ENCODE measurements at regions not wholly inside any gene's neighbourhood (a gene's known extent, or its start where the extent isn't known, plus 50 kb on each side); places are given as distances from the start of the nearest gene placed in this dataset.
"Not testable (repeated sequence)": the region's sequence is repeated elsewhere in the genome, so short reads cannot be mapped to it uniquely, and the experiment has no call there.

- Mint-ChIP-seq H3K27ac (no peak overlapping the region), H3K27me3 (peaks cover 17% of the 10 kb centered on the region), H3K4me1 (ENCODE audit: low read depth) (no peaks in the 10 kb centered on the region), H3K9me3 (peaks cover 4% of the 10 kb centered on the region), H3K36me3 (ENCODE audit: low read depth) (no peaks in the 10 kb centered on the region), H3K4me3 (no peak overlapping the region)
- DNase-seq = no peak
Observed at GRCh38 chr2:84300696-84301029, 158.4 kb downstream of the SUCLG1 start.

GRCh38 chr2:84300001-84300695 is 158.9 kb downstream of the SUCLG1 start:
- not testable (repeated sequence) for H3K4me3 Mint-ChIP-seq; DNase-seq; H3K27ac Mint-ChIP-seq; H3K9me3 Mint-ChIP-seq; H3K36me3 Mint-ChIP-seq (ENCODE audit: low read depth); H3K4me1 Mint-ChIP-seq (ENCODE audit: low read depth)
- peaks cover 17% of the 10 kb centered on the region for H3K27me3 Mint-ChIP-seq

GRCh38 chr2:84299211-84299775 is 159.8 kb downstream of the SUCLG1 start:
- no peaks in the 10 kb centered on the region for H3K36me3 Mint-ChIP-seq (ENCODE audit: low read depth)
- no peaks in the 10 kb centered on the region for H3K4me1 Mint-ChIP-seq (ENCODE audit: low read depth)
- no peak for DNase-seq
- H3K4me3 Mint-ChIP-seq = no peak overlapping the region
- H3K27me3 Mint-ChIP-seq = peaks cover 17% of the 10 kb centered on the region
- no peak overlapping the region for H3K27ac Mint-ChIP-seq
- no peaks in the 10 kb centered on the region for H3K9me3 Mint-ChIP-seq

GRCh38 chr2:84297155-84297554 is 161.9 kb downstream of the SUCLG1 start:
- Mint-ChIP-seq H3K9me3 (no peaks in the 10 kb centered on the region), H3K27me3 (peaks cover 8% of the 10 kb centered on the region), H3K4me1 (ENCODE audit: low read depth) (no peaks in the 10 kb centered on the region), H3K27ac (no peak overlapping the region), H3K36me3 (ENCODE audit: low read depth) (no peaks in the 10 kb centered on the region), H3K4me3 (no peak overlapping the region)
- DNase-seq = no peak

- H3K27ac Mint-ChIP-seq = no peak overlapping the region
- H3K27me3 Mint-ChIP-seq = peaks cover 5% of the 10 kb centered on the region
- H3K36me3 Mint-ChIP-seq (ENCODE audit: low read depth) = no peaks in the 10 kb centered on the region
- no peak for DNase-seq
- H3K9me3 Mint-ChIP-seq = no peaks in the 10 kb centered on the region
- no peak overlapping the region for H3K4me3 Mint-ChIP-seq
- no peaks in the 10 kb centered on the region for H3K4me1 Mint-ChIP-seq (ENCODE audit: low read depth)
Observed at GRCh38 chr2:84293791-84294380, 165.2 kb downstream of the SUCLG1 start.

- Mint-ChIP-seq H3K9me3 (no peaks in the 10 kb centered on the region), H3K27me3 (peaks cover 2% of the 10 kb centered on the region), H3K36me3 (ENCODE audit: low read depth) (no peaks in the 10 kb centered on the region), H3K27ac (no peak overlapping the region), H3K4me3 (no peak overlapping the region), H3K4me1 (ENCODE audit: low read depth) (no peaks in the 10 kb centered on the region)
- no peak for DNase-seq
Observed at GRCh38 chr2:84292545-84292944, 166.5 kb downstream of the SUCLG1 start.

GRCh38 chr2:84290537-84290936 is 168.5 kb downstream of the SUCLG1 start:
- Mint-ChIP-seq H3K4me1 (ENCODE audit: low read depth) (no peaks in the 10 kb centered on the region), H3K27ac (no peak overlapping the region), H3K27me3 (peaks cover 3% of the 10 kb centered on the region), H3K4me3 (no peak overlapping the region), H3K36me3 (ENCODE audit: low read depth) (no peaks in the 10 kb centered on the region), H3K9me3 (no peaks in the 10 kb centered on the region)
- no peak for DNase-seq

GRCh38 chr2:84288293-84288692 is 170.8 kb downstream of the SUCLG1 start:
- Mint-ChIP-seq H3K4me1 (ENCODE audit: low read depth) (no peaks in the 10 kb centered on the region), H3K9me3 (no peaks in the 10 kb centered on the region), H3K36me3 (ENCODE audit: low read depth) (no peaks in the 10 kb centered on the region), H3K4me3 (no peak overlapping the region), H3K27me3 (peaks cover 3% of the 10 kb centered on the region), H3K27ac (no peak overlapping the region)
- DNase-seq = no peak

GRCh38 chr2:84286878-84287277 is 172.2 kb downstream of the SUCLG1 start:
- Mint-ChIP-seq H3K27ac (no peak overlapping the region), H3K9me3 (no peaks in the 10 kb centered on the region), H3K4me1 (ENCODE audit: low read depth) (no peaks in the 10 kb centered on the region), H3K27me3 (peaks cover 6% of the 10 kb centered on the region), H3K4me3 (no peak overlapping the region), H3K36me3 (ENCODE audit: low read depth) (no peaks in the 10 kb centered on the region)
- no peak for DNase-seq

- Mint-ChIP-seq H3K27ac (no peak overlapping the region), H3K9me3 (no peaks in the 10 kb centered on the region), H3K36me3 (ENCODE audit: low read depth) (no peaks in the 10 kb centered on the region), H3K4me3 (no peak overlapping the region), H3K4me1 (ENCODE audit: low read depth) (no peaks in the 10 kb centered on the region), H3K27me3 (peaks cover 6% of the 10 kb centered on the region)
- no peak for DNase-seq
Observed at GRCh38 chr2:84285056-84285747, 173.9 kb downstream of the SUCLG1 start.

- Mint-ChIP-seq H3K4me3 (no peak overlapping the region), H3K4me1 (ENCODE audit: low read depth) (peaks cover 1% of the 10 kb centered on the region), H3K27me3 (peaks cover 6% of the 10 kb centered on the region), H3K9me3 (no peaks in the 10 kb centered on the region), H3K36me3 (ENCODE audit: low read depth) (no peaks in the 10 kb centered on the region), H3K27ac (no peak overlapping the region)
- DNase-seq = no peak
Observed at GRCh38 chr2:84283506-84283905, 175.6 kb downstream of the SUCLG1 start.

- peaks cover 18% of the 10 kb centered on the region for H3K4me1 Mint-ChIP-seq (ENCODE audit: low read depth)
- H3K27me3 Mint-ChIP-seq = peaks cover 4% of the 10 kb centered on the region
- H3K27ac Mint-ChIP-seq = no peak overlapping the region
- no peak for DNase-seq
- no peak overlapping the region for H3K4me3 Mint-ChIP-seq
- H3K9me3 Mint-ChIP-seq = no peaks in the 10 kb centered on the region
- no peaks in the 10 kb centered on the region for H3K36me3 Mint-ChIP-seq (ENCODE audit: low read depth)
Observed at GRCh38 chr2:84281510-84281909, 177.6 kb downstream of the SUCLG1 start.

- no peak overlapping the region for H3K27ac Mint-ChIP-seq
- peaks cover 20% of the 10 kb centered on the region for H3K4me1 Mint-ChIP-seq (ENCODE audit: low read depth)
- H3K36me3 Mint-ChIP-seq (ENCODE audit: low read depth) = no peaks in the 10 kb centered on the region
Observed at GRCh38 chr2:84280873-84281272, 178.2 kb downstream of the SUCLG1 start.

GRCh38 chr2:84278386-84278785 is 180.7 kb downstream of the SUCLG1 start:
- DNase-seq = no peak
- Mint-ChIP-seq H3K4me1 (ENCODE audit: low read depth) (peaks cover 20% of the 10 kb centered on the region), H3K27me3 (peaks cover 10% of the 10 kb centered on the region), H3K9me3 (no peaks in the 10 kb centered on the region), H3K4me3 (no peak overlapping the region), H3K36me3 (ENCODE audit: low read depth) (no peaks in the 10 kb centered on the region), H3K27ac (no peak overlapping the region)

More at GRCh38 chr2:84280873-84281272, 178.2 kb downstream of the SUCLG1 start:
- Mint-ChIP-seq H3K4me3 (no peak overlapping the region), H3K9me3 (no peaks in the 10 kb centered on the region), H3K27me3 (peaks cover 4% of the 10 kb centered on the region)
- no peak for DNase-seq
